ENCODE measurements at regions not wholly inside any gene's neighbourhood (a gene's known extent, or its start where the extent isn't known, plus 50 kb on each side); places are given as distances from the start of the nearest gene placed in this dataset.

DNA sequence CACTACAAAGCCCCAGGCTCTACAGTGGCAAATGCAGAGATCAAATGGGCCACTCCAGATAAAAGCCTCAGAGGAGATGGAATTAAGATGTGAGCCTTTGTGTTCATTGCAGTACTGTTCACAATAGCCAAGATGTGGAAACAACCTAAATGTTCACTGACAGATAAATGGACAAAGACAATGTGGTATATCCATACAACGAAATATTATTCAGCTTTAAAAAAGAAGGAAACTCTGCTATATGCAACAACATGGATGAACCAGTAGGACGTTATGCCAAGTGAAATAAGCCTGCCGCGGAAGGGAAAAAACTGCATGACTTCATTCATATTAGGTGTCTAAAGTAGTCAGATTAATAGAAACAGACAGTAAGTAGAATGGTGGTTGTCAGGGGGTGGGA lies 170.5 kb upstream of the TBX20 start:
- Histone ChIP-seq H3K9me2 (ENCODE audit: low read depth, low read length) (no peaks in the 10 kb centered on the region), H3K4me3 (ENCODE audit: low read depth, low read length, poor library complexity, severe bottlenecking) (no peak overlapping the region), H4K20me1 (ENCODE audit: insufficient read depth, low read length) (no peaks in the 10 kb centered on the region), H3F3A (ENCODE audit: insufficient read depth, low read length) (no peaks in the 10 kb centered on the region), H3K9me3 (ENCODE audit: low read length) (no peaks in the 10 kb centered on the region), H3K27ac (ENCODE audit: low read depth, low read length, poor library complexity, severe bottlenecking) (no peak overlapping the region), H3K79me2 (ENCODE audit: insufficient read depth, low read length) (no peaks in the 10 kb centered on the region), H3K4me2 (ENCODE audit: low read length) (no peak overlapping the region), H2AFZ (ENCODE audit: low read length) (no peak overlapping the region), H3K27me3 (ENCODE audit: insufficient read depth, low read length) (no peaks in the 10 kb centered on the region), H3K4me1 (ENCODE audit: insufficient read depth, low read length, severe bottlenecking) (no peaks in the 10 kb centered on the region), H3K9ac (ENCODE audit: low read length) (no peak overlapping the region), H3K36me3 (ENCODE audit: insufficient read depth, low read length) (no peaks in the 10 kb centered on the region)
- TF ChIP-seq, protein P1, sequence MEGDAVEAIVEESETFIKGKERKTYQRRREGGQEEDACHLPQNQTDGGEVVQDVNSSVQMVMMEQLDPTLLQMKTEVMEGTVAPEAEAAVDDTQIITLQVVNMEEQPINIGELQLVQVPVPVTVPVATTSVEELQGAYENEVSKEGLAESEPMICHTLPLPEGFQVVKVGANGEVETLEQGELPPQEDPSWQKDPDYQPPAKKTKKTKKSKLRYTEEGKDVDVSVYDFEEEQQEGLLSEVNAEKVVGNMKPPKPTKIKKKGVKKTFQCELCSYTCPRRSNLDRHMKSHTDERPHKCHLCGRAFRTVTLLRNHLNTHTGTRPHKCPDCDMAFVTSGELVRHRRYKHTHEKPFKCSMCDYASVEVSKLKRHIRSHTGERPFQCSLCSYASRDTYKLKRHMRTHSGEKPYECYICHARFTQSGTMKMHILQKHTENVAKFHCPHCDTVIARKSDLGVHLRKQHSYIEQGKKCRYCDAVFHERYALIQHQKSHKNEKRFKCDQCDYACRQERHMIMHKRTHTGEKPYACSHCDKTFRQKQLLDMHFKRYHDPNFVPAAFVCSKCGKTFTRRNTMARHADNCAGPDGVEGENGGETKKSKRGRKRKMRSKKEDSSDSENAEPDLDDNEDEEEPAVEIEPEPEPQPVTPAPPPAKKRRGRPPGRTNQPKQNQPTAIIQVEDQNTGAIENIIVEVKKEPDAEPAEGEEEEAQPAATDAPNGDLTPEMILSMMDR (IDR thresholded peaks at IDR 0.05; ENCODE audit: low read length), result no peak
- TF ChIP-seq EZH2 (IDR thresholded peaks at IDR 0.05; ENCODE audit: borderline replicate concordance, low read length), result no peak

DNA sequence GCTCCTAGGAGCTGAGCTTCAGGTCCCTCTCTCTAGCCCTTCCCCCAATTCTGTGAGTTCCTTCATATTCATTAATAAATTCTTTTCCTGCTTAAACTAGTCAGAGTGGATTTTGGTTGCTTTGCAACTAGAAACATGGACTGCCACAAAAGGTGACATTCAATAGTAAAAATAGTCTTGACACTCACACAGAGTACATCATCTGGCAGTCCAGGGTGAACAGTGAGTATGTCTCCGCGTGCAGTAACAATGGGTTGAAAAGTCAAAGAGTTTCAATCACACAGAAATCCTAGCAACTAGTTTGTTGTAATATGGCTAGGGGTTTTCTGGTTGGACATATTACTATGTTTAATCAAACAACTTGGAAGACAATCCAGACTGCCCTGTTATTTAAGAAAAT lies 168.8 kb upstream of the TBX20 start:
- Histone ChIP-seq H3K4me2 (ENCODE audit: low read length) (no peak overlapping the region), H3K4me1 (ENCODE audit: insufficient read depth, low read length, severe bottlenecking) (no peaks in the 10 kb centered on the region), H3K36me3 (ENCODE audit: insufficient read depth, low read length) (no peaks in the 10 kb centered on the region), H3K9ac (ENCODE audit: low read length) (no peak overlapping the region), H3K79me2 (ENCODE audit: insufficient read depth, low read length) (no peaks in the 10 kb centered on the region), H4K20me1 (ENCODE audit: insufficient read depth, low read length) (no peaks in the 10 kb centered on the region), H3F3A (ENCODE audit: insufficient read depth, low read length) (no peaks in the 10 kb centered on the region), H3K27ac (ENCODE audit: low read depth, low read length, poor library complexity, severe bottlenecking) (no peak overlapping the region), H3K9me3 (ENCODE audit: low read length) (no peaks in the 10 kb centered on the region), H3K9me2 (ENCODE audit: low read depth, low read length) (no peaks in the 10 kb centered on the region), H2AFZ (ENCODE audit: low read length) (no peak overlapping the region), H3K27me3 (ENCODE audit: insufficient read depth, low read length) (no peaks in the 10 kb centered on the region), H3K4me3 (ENCODE audit: low read depth, low read length, poor library complexity, severe bottlenecking) (no peak overlapping the region)
- no peak for TF ChIP-seq EZH2 (IDR thresholded peaks at IDR 0.05; ENCODE audit: borderline replicate concordance, low read length)
- TF ChIP-seq, protein P1 (IDR thresholded peaks at IDR 0.05; ENCODE audit: low read length), result no peak

DNA sequence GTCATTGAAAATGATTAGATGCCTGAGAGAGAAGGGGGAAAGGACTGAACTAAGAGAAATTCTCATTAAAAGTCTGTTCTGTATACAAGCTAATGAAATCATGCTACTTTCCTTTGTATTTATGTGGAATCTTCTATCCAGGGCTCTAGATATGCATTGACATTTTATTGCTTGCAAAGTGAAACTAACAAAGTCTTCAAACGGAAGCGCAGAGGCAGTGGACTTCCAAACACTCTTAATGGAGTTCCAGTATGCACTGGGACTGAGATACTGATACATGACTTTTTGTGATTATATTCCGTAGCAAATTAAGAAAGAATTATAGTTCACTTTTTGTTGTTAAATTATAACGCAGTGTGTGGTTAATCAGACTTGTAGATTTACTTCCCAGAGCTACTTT lies 166.8 kb upstream of the TBX20 start:
- H2AFZ ChIP-seq (ENCODE audit: low read length), result no peak overlapping the region

More for the DNA sequence above, 166.8 kb upstream of the TBX20 start:
- Histone ChIP-seq H3K36me3 (ENCODE audit: insufficient read depth, low read length) (no peaks in the 10 kb centered on the region), H3K4me3 (ENCODE audit: low read depth, low read length, poor library complexity, severe bottlenecking) (no peak overlapping the region), H3K27me3 (ENCODE audit: insufficient read depth, low read length) (no peaks in the 10 kb centered on the region), H3K9me2 (ENCODE audit: low read depth, low read length) (no peaks in the 10 kb centered on the region), H3K79me2 (ENCODE audit: insufficient read depth, low read length) (no peaks in the 10 kb centered on the region), H4K20me1 (ENCODE audit: insufficient read depth, low read length) (no peaks in the 10 kb centered on the region), H3K4me1 (ENCODE audit: insufficient read depth, low read length, severe bottlenecking) (no peaks in the 10 kb centered on the region), H3K4me2 (ENCODE audit: low read length) (no peak overlapping the region), H3K27ac (ENCODE audit: low read depth, low read length, poor library complexity, severe bottlenecking) (no peak overlapping the region), H3F3A (ENCODE audit: insufficient read depth, low read length) (no peaks in the 10 kb centered on the region), H3K9me3 (ENCODE audit: low read length) (no peaks in the 10 kb centered on the region), H3K9ac (ENCODE audit: low read length) (no peak overlapping the region)
- TF ChIP-seq, protein P1 (IDR thresholded peaks at IDR 0.05; ENCODE audit: low read length), result no peak
- TF ChIP-seq EZH2 (IDR thresholded peaks at IDR 0.05; ENCODE audit: borderline replicate concordance, low read length), result no peak

All from OCI-LY1 (cell line).